HUES6 (cell line): ENCODE measurements at regions not wholly inside any gene's neighbourhood (a gene's known extent, or its start where the extent isn't known, plus 50 kb on each side); places are given as distances from the start of the nearest gene placed in this dataset.

Experiments
- H3K27ac ChIP-seq: 2 replicates; pipeline ENCODE4 v1.7.0; 2013; ENCODE audit warnings: low read depth, mild to moderate bottlenecking, low read length, inconsistent platforms
- H3K27me3 ChIP-seq: 2 replicates; pipeline ENCODE4 v1.6.1; 2013; ENCODE audit warnings: low read length; ENCODE audit not compliant: control insufficient read depth, insufficient read depth
- H3K36me3 ChIP-seq: 2 replicates; pipeline ENCODE4 v1.6.1; 2013; ENCODE audit warnings: low read length; ENCODE audit not compliant: control insufficient read depth, insufficient read depth
- H3K4me1 ChIP-seq: 2 replicates; pipeline ENCODE4 v1.6.1; 2013; ENCODE audit warnings: low read length; ENCODE audit not compliant: control insufficient read depth, insufficient read depth
- H3K4me3 ChIP-seq: 2 replicates; pipeline ENCODE4 v1.5.1; 2013; ENCODE audit warnings: low read depth, low read length
- H3K9ac ChIP-seq: one replicate; pipeline ENCODE4 v1.6.1; 2013; ENCODE audit warnings: mild to moderate bottlenecking, low read length
- H3K9me3 ChIP-seq: 2 replicates; pipeline ENCODE4 v1.6.1; 2013; ENCODE audit warnings: low read depth, low read length; ENCODE audit not compliant: control insufficient read depth, insufficient read depth

- H3K27me3 ChIP-seq: no peaks in the 10 kb centered on the region
- H3K9ac ChIP-seq: no peak overlapping the region
- H3K4me3 ChIP-seq: no peak overlapping the region
- H3K36me3 ChIP-seq: no peaks in the 10 kb centered on the region
- H3K27ac ChIP-seq: no peak overlapping the region
- no peaks in the 10 kb centered on the region for H3K9me3 ChIP-seq
- H3K4me1 ChIP-seq: peaks cover 2% of the 10 kb centered on the region; the same call in 1 of the 2 replicates
Measured at GRCh38 chr6:122061855-122062254, 337.6 kb upstream of the HSF2 start.

- peaks cover 2% of the 10 kb centered on the region; the same call in 1 of the 2 replicates for H3K4me1 ChIP-seq
- H3K27ac ChIP-seq: no peak overlapping the region
- H3K27me3 ChIP-seq: no peaks in the 10 kb centered on the region
- no peaks in the 10 kb centered on the region for H3K36me3 ChIP-seq
- H3K9ac ChIP-seq: no peak overlapping the region
- H3K4me3 ChIP-seq: no peak overlapping the region
- no peaks in the 10 kb centered on the region for H3K9me3 ChIP-seq
Measured at GRCh38 chr6:122063076-122063475, 336.4 kb upstream of the HSF2 start.

- Histone ChIP-seq H3K4me3 (no peak overlapping the region), H3K36me3 (no peaks in the 10 kb centered on the region), H3K4me1 (peaks cover 2% of the 10 kb centered on the region; the same call in 1 of the 2 replicates), H3K9ac (no peak overlapping the region), H3K9me3 (no peaks in the 10 kb centered on the region), H3K27ac (no peak overlapping the region), H3K27me3 (no peaks in the 10 kb centered on the region)
Measured at GRCh38 chr6:122063761-122064160, 335.7 kb upstream of the HSF2 start.

GRCh38 chr6:122066200-122066599 lies 333.3 kb upstream of the HSF2 start:
- no peaks in the 10 kb centered on the region for H3K36me3 ChIP-seq
- H3K4me3 ChIP-seq: no peak overlapping the region
- H3K27ac ChIP-seq: no peak overlapping the region
- peaks cover 2% of the 10 kb centered on the region; the same call in 1 of the 2 replicates for H3K4me1 ChIP-seq
- H3K9me3 ChIP-seq: no peaks in the 10 kb centered on the region
- no peak overlapping the region for H3K9ac ChIP-seq
- no peaks in the 10 kb centered on the region for H3K27me3 ChIP-seq

GRCh38 chr6:122068291-122068769 lies 331.1 kb upstream of the HSF2 start:
- Histone ChIP-seq H3K9ac (no peak overlapping the region), H3K4me3 (no peak overlapping the region), H3K4me1 (peaks cover under 1% of the 10 kb centered on the region; the same call in 1 of the 2 replicates), H3K36me3 (no peaks in the 10 kb centered on the region), H3K9me3 (no peaks in the 10 kb centered on the region), H3K27me3 (no peaks in the 10 kb centered on the region), H3K27ac (no peak overlapping the region)

GRCh38 chr6:122069932-122070331 lies 329.5 kb upstream of the HSF2 start:
- Histone ChIP-seq H3K9me3 (no peaks in the 10 kb centered on the region), H3K36me3 (no peaks in the 10 kb centered on the region), H3K9ac (no peak overlapping the region), H3K4me3 (no peak overlapping the region), H3K27me3 (no peaks in the 10 kb centered on the region), H3K4me1 (no peaks in the 10 kb centered on the region), H3K27ac (no peak overlapping the region)

- Histone ChIP-seq H3K4me3 (no peak overlapping the region), H3K27me3 (no peaks in the 10 kb centered on the region), H3K4me1 (no peaks in the 10 kb centered on the region), H3K27ac (no peak overlapping the region), H3K9ac (no peak overlapping the region), H3K36me3 (no peaks in the 10 kb centered on the region), H3K9me3 (no peaks in the 10 kb centered on the region)
Measured at GRCh38 chr6:122072014-122072647, 327.3 kb upstream of the HSF2 start.

GRCh38 chr6:122075084-122075838 lies 324.2 kb upstream of the HSF2 start:
- H3K4me3 ChIP-seq: no peak overlapping the region
- H3K4me1 ChIP-seq: no peaks in the 10 kb centered on the region
- no peaks in the 10 kb centered on the region for H3K27me3 ChIP-seq
- no peak overlapping the region for H3K27ac ChIP-seq
- no peaks in the 10 kb centered on the region for H3K9me3 ChIP-seq
- H3K9ac ChIP-seq: no peak overlapping the region
- H3K36me3 ChIP-seq: no peaks in the 10 kb centered on the region

GRCh38 chr6:122075917-122076316 lies 323.5 kb upstream of the HSF2 start:
- no peaks in the 10 kb centered on the region for H3K27me3 ChIP-seq
- no peaks in the 10 kb centered on the region for H3K9me3 ChIP-seq
- no peak overlapping the region for H3K4me3 ChIP-seq
- no peaks in the 10 kb centered on the region for H3K4me1 ChIP-seq
- no peaks in the 10 kb centered on the region for H3K36me3 ChIP-seq
- no peak overlapping the region for H3K9ac ChIP-seq
- no peak overlapping the region for H3K27ac ChIP-seq

GRCh38 chr6:122077603-122078002 lies 321.8 kb upstream of the HSF2 start:
- Histone ChIP-seq H3K36me3 (no peaks in the 10 kb centered on the region), H3K9me3 (no peaks in the 10 kb centered on the region), H3K27ac (no peak overlapping the region), H3K4me1 (no peaks in the 10 kb centered on the region), H3K4me3 (no peak overlapping the region), H3K9ac (no peak overlapping the region), H3K27me3 (no peaks in the 10 kb centered on the region)

- Histone ChIP-seq H3K4me3 (no peak overlapping the region), H3K27ac (no peak overlapping the region), H3K9me3 (no peaks in the 10 kb centered on the region), H3K27me3 (no peaks in the 10 kb centered on the region), H3K4me1 (no peaks in the 10 kb centered on the region), H3K36me3 (no peaks in the 10 kb centered on the region), H3K9ac (no peak overlapping the region)
Measured at GRCh38 chr6:122078481-122078880, 321.0 kb upstream of the HSF2 start.
